ENCODE measurements at regions not wholly inside any gene's neighbourhood (a gene's known extent, or its start where the extent isn't known, plus 50 kb on each side); places are given as distances from the start of the nearest gene placed in this dataset.

- TF ChIP-seq CTCF (conservative IDR thresholded peaks at IDR 0.05; ENCODE audit: low read depth, low read length) (no peak), MXI1 (IDR thresholded peaks at IDR 0.05; ENCODE audit: borderline replicate concordance, low read depth, low read length) (no peak), RAD21 (IDR thresholded peaks at IDR 0.05; ENCODE audit: low read length) (no peak), SMC3 (IDR thresholded peaks at IDR 0.05; ENCODE audit: low read depth, low read length) (no peak), POLR2A (IDR thresholded peaks at IDR 0.05; ENCODE audit: low read depth, low read length) (no peak)
Observed at GRCh38 chr20:7776148-7776547, 164.1 kb downstream of the HAO1 start.
